SK-N-MC (cell line): ENCODE measurements at regions not wholly inside any gene's neighbourhood (a gene's known extent, or its start where the extent isn't known, plus 50 kb on each side); places are given as distances from the start of the nearest gene placed in this dataset.

Source experiments
- DNase-seq: peaks from one replicate; pipeline ENCODE4 v3.0.0-alpha.2; 2011; ENCODE audit warnings: low read depth, low spot score
- H3K27ac ChIP-seq: fragments of 200-600 bp; sonication (generic); 2 replicates; pipeline ENCODE4 v1.5.1; 2016; ENCODE audit warnings: mixed run types
- H3K36me3 ChIP-seq: fragments of 200-600 bp; sonication (generic); 2 replicates; pipeline ENCODE4 v1.6.1; 2017; ENCODE audit warnings: antibody characterized with exemption, low read length, mixed read lengths; ENCODE audit not compliant: insufficient read depth
- H3K4me3 ChIP-seq: fragments of 200-600 bp; sonication (generic); 2 replicates; pipeline ENCODE4 v1.5.1; 2016
- H3K9ac ChIP-seq: fragments of 200-600 bp; sonication (generic); 2 replicates; pipeline ENCODE4 v1.8.0; 2017; ENCODE audit warnings: mixed run types, mixed read lengths; ENCODE audit not compliant: insufficient read length
- H3K9me3 ChIP-seq: fragments of 200-600 bp; sonication (generic); 2 replicates; pipeline ENCODE4 v1.6.1; 2017; ENCODE audit warnings: low read depth, mild to moderate bottlenecking, antibody characterized with exemption, low read length, moderate library complexity, mixed read lengths
- EZH2 ChIP-seq: fragments of 200-600 bp; sonication (generic); IDR thresholded peaks from one replicate; pipeline ENCODE4 v1.6.1; 2017; ENCODE audit warnings: antibody characterized with exemption
- FOXP2 ChIP-seq: optimal IDR thresholded peaks from 2 replicates; pipeline ENCODE3; 2011; ENCODE audit warnings: mild to moderate bottlenecking, moderate library complexity; ENCODE audit not compliant: insufficient read depth; ENCODE audit errors: extremely low read length, control extremely low read depth
- POLR2AphosphoS5 ChIP-seq: IDR thresholded peaks from 2 replicates; pipeline ENCODE4 v1.6.1; 2012; ENCODE audit warnings: mild to moderate bottlenecking, low read depth, low read length, borderline replicate concordance

- TF ChIP-seq POLR2AphosphoS5 (no peak), FOXP2 (no peak), EZH2 (no peak)
- no peak for DNase-seq
- Histone ChIP-seq H3K9me3 (no peaks in the 10 kb centered on the region), H3K9ac (no peak overlapping the region), H3K36me3 (no peaks in the 10 kb centered on the region), H3K4me3 (no peak overlapping the region), H3K27ac (no peak overlapping the region)
Observed at GRCh38 chr10:130358981-130359650, 222.9 kb downstream of the GLRX3 start.

- Histone ChIP-seq H3K36me3 (no peaks in the 10 kb centered on the region), H3K9ac (no peak overlapping the region), H3K27ac (no peak overlapping the region), H3K9me3 (no peaks in the 10 kb centered on the region), H3K4me3 (no peak overlapping the region)
- TF ChIP-seq FOXP2: no peak
- no peak for TF ChIP-seq POLR2AphosphoS5
- no peak for TF ChIP-seq EZH2
- DNase-seq: no peak
Observed at GRCh38 chr10:130359711-130360110, 223.5 kb downstream of the GLRX3 start.

- no peak overlapping the region for H3K4me3 ChIP-seq
- no peak for DNase-seq
- H3K27ac ChIP-seq: no peak overlapping the region
- no peaks in the 10 kb centered on the region for H3K9me3 ChIP-seq
- no peak for TF ChIP-seq EZH2
- no peak for TF ChIP-seq POLR2AphosphoS5
- no peak for TF ChIP-seq FOXP2
- no peaks in the 10 kb centered on the region for H3K36me3 ChIP-seq
- H3K9ac ChIP-seq: no peak overlapping the region
Observed at GRCh38 chr10:130360826-130361311, 224.7 kb downstream of the GLRX3 start.

GRCh38 chr10:130361351-130362105 is 225.3 kb downstream of the GLRX3 start:
- TF ChIP-seq EZH2: no peak
- no peak for TF ChIP-seq FOXP2
- no peak for TF ChIP-seq POLR2AphosphoS5
- H3K27ac ChIP-seq: no peak overlapping the region
- H3K9me3 ChIP-seq: no peaks in the 10 kb centered on the region
- no peak overlapping the region for H3K4me3 ChIP-seq
- no peak overlapping the region for H3K9ac ChIP-seq
- H3K36me3 ChIP-seq: no peaks in the 10 kb centered on the region
- DNase-seq: no peak

GRCh38 chr10:130362308-130362761 is 226.1 kb downstream of the GLRX3 start:
- H3K36me3 ChIP-seq: no peaks in the 10 kb centered on the region
- DNase-seq: no peak
- TF ChIP-seq EZH2 (no peak), FOXP2 (no peak), POLR2AphosphoS5 (no peak)
- no peak overlapping the region for H3K4me3 ChIP-seq
- no peak overlapping the region for H3K9ac ChIP-seq
- no peaks in the 10 kb centered on the region for H3K9me3 ChIP-seq
- H3K27ac ChIP-seq: no peak overlapping the region

- H3K4me3 ChIP-seq: no peak overlapping the region
- no peak overlapping the region for H3K27ac ChIP-seq
- no peak for DNase-seq
- no peaks in the 10 kb centered on the region for H3K9me3 ChIP-seq
- H3K36me3 ChIP-seq: no peaks in the 10 kb centered on the region
- TF ChIP-seq EZH2 (no peak), FOXP2 (no peak), POLR2AphosphoS5 (no peak)
- H3K9ac ChIP-seq: no peak overlapping the region
Observed at GRCh38 chr10:130363051-130363450, 226.9 kb downstream of the GLRX3 start.

- no peaks in the 10 kb centered on the region for H3K9me3 ChIP-seq
- H3K27ac ChIP-seq: no peak overlapping the region
- TF ChIP-seq EZH2 (no peak), POLR2AphosphoS5 (no peak), FOXP2 (no peak)
- H3K9ac ChIP-seq: no peak overlapping the region
- no peak overlapping the region for H3K4me3 ChIP-seq
- H3K36me3 ChIP-seq: no peaks in the 10 kb centered on the region
- DNase-seq: no peak
Observed at GRCh38 chr10:130363899-130364445, 227.8 kb downstream of the GLRX3 start.
